ENCODE measurements at regions not wholly inside any gene's neighbourhood (a gene's known extent, or its start where the extent isn't known, plus 50 kb on each side); places are given as distances from the start of the nearest gene placed in this dataset.
"Not testable (repeated sequence)": the region's sequence is repeated elsewhere in the genome, so short reads cannot be mapped to it uniquely, and the experiment has no call there.

DNA sequence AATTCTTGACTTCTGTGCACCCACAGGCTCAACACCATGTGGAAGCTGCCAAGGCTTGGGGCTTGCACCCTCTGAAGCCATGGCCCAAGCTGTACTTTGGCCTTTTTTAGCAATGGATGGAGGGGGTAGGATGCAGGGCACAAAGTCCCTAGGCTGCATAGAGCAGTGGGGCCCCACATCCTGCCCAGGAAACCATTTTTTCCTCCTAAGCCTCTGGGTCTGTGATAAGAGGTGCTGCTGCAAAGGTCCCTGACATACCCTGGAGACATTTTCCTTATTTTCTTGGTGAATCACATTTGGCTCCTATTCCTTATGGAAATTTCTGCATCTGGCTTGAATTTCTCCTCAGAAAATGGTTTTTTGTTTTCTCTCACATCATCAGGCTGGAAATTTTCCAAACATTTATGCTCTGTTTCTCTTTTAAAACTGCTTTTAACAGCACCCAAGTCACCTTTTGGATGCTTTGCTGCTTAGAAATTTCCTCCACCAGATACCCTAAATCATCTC is 482.7 kb upstream of the TLE4 start:
- no peak overlapping the region for H3K4me3 ChIP-seq (ENCODE audit: low read depth, low read length)
- DNase-seq (ENCODE audit: low read depth), result no peak
- TF ChIP-seq, protein P1, sequence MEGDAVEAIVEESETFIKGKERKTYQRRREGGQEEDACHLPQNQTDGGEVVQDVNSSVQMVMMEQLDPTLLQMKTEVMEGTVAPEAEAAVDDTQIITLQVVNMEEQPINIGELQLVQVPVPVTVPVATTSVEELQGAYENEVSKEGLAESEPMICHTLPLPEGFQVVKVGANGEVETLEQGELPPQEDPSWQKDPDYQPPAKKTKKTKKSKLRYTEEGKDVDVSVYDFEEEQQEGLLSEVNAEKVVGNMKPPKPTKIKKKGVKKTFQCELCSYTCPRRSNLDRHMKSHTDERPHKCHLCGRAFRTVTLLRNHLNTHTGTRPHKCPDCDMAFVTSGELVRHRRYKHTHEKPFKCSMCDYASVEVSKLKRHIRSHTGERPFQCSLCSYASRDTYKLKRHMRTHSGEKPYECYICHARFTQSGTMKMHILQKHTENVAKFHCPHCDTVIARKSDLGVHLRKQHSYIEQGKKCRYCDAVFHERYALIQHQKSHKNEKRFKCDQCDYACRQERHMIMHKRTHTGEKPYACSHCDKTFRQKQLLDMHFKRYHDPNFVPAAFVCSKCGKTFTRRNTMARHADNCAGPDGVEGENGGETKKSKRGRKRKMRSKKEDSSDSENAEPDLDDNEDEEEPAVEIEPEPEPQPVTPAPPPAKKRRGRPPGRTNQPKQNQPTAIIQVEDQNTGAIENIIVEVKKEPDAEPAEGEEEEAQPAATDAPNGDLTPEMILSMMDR (IDR thresholded peaks at IDR 0.05; ENCODE audit: insufficient read depth, low read length), result no peak

DNA sequence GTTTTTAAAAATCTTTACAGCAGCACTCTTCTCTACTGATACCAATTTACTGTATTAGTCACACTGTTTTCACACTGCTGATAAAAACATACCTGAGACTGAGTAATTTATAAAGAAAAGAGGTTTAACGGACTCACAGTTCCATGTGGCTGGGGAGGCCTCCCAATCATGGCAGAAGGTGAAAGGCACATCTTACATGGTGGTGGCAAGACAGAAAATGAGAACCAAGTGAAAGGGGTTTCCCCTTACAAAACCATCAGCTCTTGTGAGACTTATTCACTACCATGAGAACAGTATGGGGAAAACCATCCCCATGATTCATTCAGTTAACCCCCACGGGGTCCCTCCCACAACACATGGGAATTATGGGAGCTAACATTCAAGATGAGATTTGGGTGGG is 481.9 kb upstream of the TLE4 start:
- not testable (repeated sequence) for H3K4me3 ChIP-seq (ENCODE audit: low read depth, low read length); DNase-seq (ENCODE audit: low read depth)

DNA sequence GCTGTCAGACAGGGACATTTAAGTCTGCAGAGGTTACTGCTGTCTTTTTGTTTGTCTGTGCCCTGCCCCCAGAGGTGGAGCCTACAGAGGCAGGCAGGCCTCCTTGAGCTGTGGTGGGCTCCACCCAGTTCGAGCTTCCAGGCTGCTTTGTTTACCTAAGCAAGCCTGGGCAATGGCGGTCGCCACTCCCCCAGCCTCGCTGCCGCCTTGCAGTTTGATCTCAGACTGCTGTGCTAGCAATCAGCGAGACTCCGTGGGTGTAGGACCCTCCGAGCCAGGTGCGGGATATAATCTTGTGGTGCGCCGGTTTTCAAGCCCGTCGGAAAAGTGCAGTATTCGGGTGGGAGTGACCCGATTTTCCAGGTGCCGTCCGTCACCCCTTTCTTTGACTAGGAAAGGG is 468.5 kb upstream of the TLE4 start:
- not testable (repeated sequence) for H3K4me3 ChIP-seq (ENCODE audit: low read depth, low read length); DNase-seq (ENCODE audit: low read depth)

DNA sequence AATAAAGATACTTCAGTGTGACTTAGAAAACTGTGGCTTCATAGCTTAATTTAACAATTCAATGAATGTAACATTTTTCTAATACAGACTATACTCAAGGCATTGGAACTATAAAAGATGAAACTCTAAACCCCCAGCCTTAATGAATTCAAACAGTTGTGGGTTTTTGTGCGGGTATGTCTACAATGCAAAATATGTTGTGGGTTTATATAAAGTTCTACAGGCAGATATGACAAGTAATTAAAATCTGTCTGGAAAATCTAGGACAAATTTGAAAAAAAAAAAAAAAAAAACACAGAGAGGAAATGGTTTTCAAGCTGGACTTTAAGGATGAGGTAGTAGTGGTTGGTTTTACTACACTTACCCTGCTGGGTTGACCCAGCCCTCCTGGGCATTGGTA is 467.5 kb upstream of the TLE4 start:
- DNase-seq (ENCODE audit: low read depth), result no peak
- TF ChIP-seq, protein P1 (IDR thresholded peaks at IDR 0.05; ENCODE audit: insufficient read depth, low read length), result no peak
- no peak overlapping the region for H3K4me3 ChIP-seq (ENCODE audit: low read depth, low read length)

DNA sequence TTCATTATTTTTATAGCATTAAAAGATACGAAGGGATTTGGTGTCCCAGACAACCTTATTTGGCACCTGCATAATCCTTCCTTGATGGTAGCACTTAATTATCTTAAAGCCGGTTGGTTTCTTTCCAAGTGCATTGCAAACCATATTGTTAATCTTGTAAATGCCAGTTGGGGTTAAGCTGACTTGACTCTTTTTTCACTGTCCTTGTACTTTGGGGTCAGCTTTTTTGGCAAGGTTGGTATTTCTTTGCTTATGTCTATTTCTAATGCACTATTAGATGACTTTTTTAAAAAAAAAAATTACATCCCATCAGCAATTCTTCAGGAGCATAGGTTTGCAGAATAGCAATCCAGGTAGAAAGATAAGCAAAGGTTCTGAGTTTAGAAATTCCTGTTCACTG is 466.8 kb upstream of the TLE4 start:
- no peak overlapping the region for H3K4me3 ChIP-seq (ENCODE audit: low read depth, low read length)
- TF ChIP-seq, protein P1 (IDR thresholded peaks at IDR 0.05; ENCODE audit: insufficient read depth, low read length), result no peak
- DNase-seq (ENCODE audit: low read depth), result no peak

DNA sequence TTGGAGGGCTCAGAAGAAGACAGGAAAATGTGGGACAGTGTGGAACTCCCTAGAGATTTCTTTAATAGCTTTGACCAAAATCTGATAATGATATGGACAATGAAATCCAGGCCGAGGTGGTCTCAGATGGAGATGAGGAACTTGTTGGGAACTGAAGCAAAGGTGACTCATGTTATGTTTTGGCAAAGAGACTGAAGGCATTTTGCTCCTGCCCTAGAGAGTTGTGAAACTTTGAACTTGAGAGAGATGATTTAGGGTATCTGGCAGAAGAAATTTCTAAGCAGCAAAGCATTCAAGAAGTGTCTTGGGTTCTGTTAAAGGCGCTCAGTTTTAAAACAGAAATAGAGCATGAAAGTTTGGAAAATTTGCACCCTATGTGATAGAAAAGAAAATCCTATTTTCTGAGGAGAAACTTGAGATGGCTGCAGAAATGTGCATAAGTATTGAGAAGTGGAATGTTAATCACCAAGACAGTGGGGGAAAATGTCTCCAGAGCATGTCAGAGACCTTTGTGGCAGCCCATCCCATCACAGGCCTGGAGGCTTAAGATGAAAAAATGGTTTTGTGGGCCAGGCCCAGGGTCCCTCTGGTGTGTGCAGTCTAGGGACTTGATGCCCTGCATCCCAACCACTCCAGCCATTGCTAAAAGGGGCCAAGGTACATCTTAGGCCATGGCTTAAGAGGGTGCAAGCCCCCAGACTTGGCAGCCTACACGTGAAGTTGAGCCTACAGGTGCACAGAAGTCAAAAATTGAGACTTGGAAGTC is 463.7 kb upstream of the TLE4 start:
- no peak for DNase-seq (ENCODE audit: low read depth)
- H3K4me3 ChIP-seq (ENCODE audit: low read depth, low read length), result no peak overlapping the region
- TF ChIP-seq, protein P1 (IDR thresholded peaks at IDR 0.05; ENCODE audit: insufficient read depth, low read length), result no peak

DNA sequence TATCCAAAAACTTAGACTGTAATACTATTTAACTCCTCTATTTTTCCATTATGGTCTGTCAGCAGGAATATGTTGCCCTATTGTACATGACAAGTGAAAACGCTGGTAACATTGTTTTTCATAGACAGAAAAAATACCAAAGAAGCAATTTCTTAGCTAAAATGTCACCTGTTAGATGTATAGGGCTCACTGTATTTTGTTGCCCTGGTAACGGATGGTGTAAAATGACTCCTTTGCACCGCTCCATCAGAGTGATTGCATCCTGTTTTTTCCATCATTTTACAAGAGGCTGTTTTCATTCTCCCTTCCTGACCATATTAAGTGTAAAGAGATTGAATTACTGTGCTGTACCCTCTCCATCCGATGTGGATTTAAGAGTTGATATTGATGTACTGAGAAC is 460.1 kb upstream of the TLE4 start:
- H3K4me3 ChIP-seq (ENCODE audit: low read depth, low read length), result no peak overlapping the region
- TF ChIP-seq, protein P1 (IDR thresholded peaks at IDR 0.05; ENCODE audit: insufficient read depth, low read length), result no peak
- no peak for DNase-seq (ENCODE audit: low read depth)

DNA sequence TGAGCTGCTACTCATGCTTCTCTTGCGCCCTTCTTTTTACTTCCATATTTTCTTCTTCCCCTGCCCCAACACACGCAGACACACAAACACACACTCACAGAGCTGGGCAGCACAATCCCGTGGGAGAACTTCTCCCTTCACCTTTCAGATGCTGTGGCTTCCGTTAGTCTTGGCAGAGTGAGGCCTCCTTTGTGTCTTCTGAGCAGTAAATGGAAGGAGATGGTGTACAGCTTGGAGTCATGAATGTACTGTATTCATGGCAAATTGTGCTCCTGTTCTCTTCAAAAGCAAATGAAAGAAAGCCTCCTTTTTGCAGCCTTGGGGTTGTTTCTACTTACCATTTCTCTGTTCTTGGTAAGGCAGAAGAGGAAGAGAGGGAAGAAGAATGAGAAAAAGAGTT is 456.6 kb upstream of the TLE4 start:
- DNase-seq (ENCODE audit: low read depth), result no peak
- TF ChIP-seq, protein P1 (IDR thresholded peaks at IDR 0.05; ENCODE audit: insufficient read depth, low read length), result no peak

More for the DNA sequence above, 456.6 kb upstream of the TLE4 start:
- H3K4me3 ChIP-seq (ENCODE audit: low read depth, low read length), result no peak overlapping the region

All from fibroblast of the aortic adventitia (primary cell).